ENCODE measurements at regions not wholly inside any gene's neighbourhood (a gene's known extent, or its start where the extent isn't known, plus 50 kb on each side); places are given as distances from the start of the nearest gene placed in this dataset.

GRCh38 chr21:14646893-14647292, 100.8 kb upstream of the SAMSN1 start:
- no peak overlapping the region for H3K4me3 ChIP-seq (ENCODE audit: low read depth, low read length, poor library complexity, severe bottlenecking)
- DNase-seq (ENCODE audit: low spot score), result no peak
- H3K27ac ChIP-seq (ENCODE audit: low read depth, low read length, poor library complexity, severe bottlenecking), result no peak overlapping the region
- BruUV-seq (replicated peaks), result no TSS peak
- no peaks in the 10 kb centered on the region for H3K9me2 ChIP-seq (ENCODE audit: insufficient read depth, low read length)
- CTCF ChIA-PET (ENCODE audit: unreplicated experiment), result no interaction called here
- intact Hi-C loops (cut with micrococcal nuclease; ENCODE audit: unreplicated experiment), result no loop called here
- H3K36me3 ChIP-seq (ENCODE audit: insufficient read depth, low read length), result no peaks in the 10 kb centered on the region
- no peaks in the 10 kb centered on the region for H3K79me2 ChIP-seq (ENCODE audit: insufficient read depth, low read depth, low read length)
- H2AFZ ChIP-seq (ENCODE audit: low read length), result no peak overlapping the region
- H4K20me1 ChIP-seq (ENCODE audit: insufficient read depth, low read length), result no peaks in the 10 kb centered on the region
- POLR2A ChIA-PET, result no interaction called here
- TF ChIP-seq EZH2phosphoT487 (IDR thresholded peaks at IDR 0.05; ENCODE audit: borderline replicate concordance, low read depth, low read length), result no peak
- TF ChIP-seq CTCF (conservative IDR thresholded peaks at IDR 0.05; ENCODE audit: low read length), result no peak
- H3K4me1 ChIP-seq (ENCODE audit: insufficient read depth, low read length, poor library complexity, severe bottlenecking), result no peaks in the 10 kb centered on the region
- no peaks in the 10 kb centered on the region for H3K9me3 ChIP-seq (ENCODE audit: low read length)
- H3K4me2 ChIP-seq (ENCODE audit: low read length), result no peak overlapping the region

- intact Hi-C loops (cut with micrococcal nuclease; ENCODE audit: unreplicated experiment), result no loop called here
- TF ChIP-seq CTCF (conservative IDR thresholded peaks at IDR 0.05; ENCODE audit: low read length), result no peak
- Histone ChIP-seq H4K20me1 (ENCODE audit: insufficient read depth, low read length) (no peaks in the 10 kb centered on the region), H3K9me2 (ENCODE audit: insufficient read depth, low read length) (no peaks in the 10 kb centered on the region), H3K9me3 (ENCODE audit: low read length) (no peaks in the 10 kb centered on the region), H2AFZ (ENCODE audit: low read length) (no peak overlapping the region), H3K27ac (ENCODE audit: low read depth, low read length, poor library complexity, severe bottlenecking) (no peak overlapping the region), H3K4me3 (ENCODE audit: low read depth, low read length, poor library complexity, severe bottlenecking) (no peak overlapping the region), H3K4me2 (ENCODE audit: low read length) (no peak overlapping the region), H3K79me2 (ENCODE audit: insufficient read depth, low read depth, low read length) (no peaks in the 10 kb centered on the region), H3K4me1 (ENCODE audit: insufficient read depth, low read length, poor library complexity, severe bottlenecking) (no peaks in the 10 kb centered on the region), H3K36me3 (ENCODE audit: insufficient read depth, low read length) (no peaks in the 10 kb centered on the region)
- CTCF ChIA-PET (ENCODE audit: unreplicated experiment), result no interaction called here
- POLR2A ChIA-PET, result interaction anchor here (0.8 to 1.2 kb wide), 2 partner anchors 28 to 44 kb away, joined by 3 read pairs; no protein-coding TSS in a partner anchor
- no TSS peak for BruUV-seq (replicated peaks)
- DNase-seq (ENCODE audit: low spot score), result no peak
Observed at GRCh38 chr21:14645702-14646101, 99.6 kb upstream of the SAMSN1 start.

- Histone ChIP-seq H3K79me2 (ENCODE audit: insufficient read depth, low read depth, low read length) (no peaks in the 10 kb centered on the region), H2AFZ (ENCODE audit: low read length) (no peak overlapping the region), H3K9me2 (ENCODE audit: insufficient read depth, low read length) (no peaks in the 10 kb centered on the region), H3K36me3 (ENCODE audit: insufficient read depth, low read length) (no peaks in the 10 kb centered on the region), H3K4me3 (ENCODE audit: low read depth, low read length, poor library complexity, severe bottlenecking) (no peak overlapping the region), H3K27ac (ENCODE audit: low read depth, low read length, poor library complexity, severe bottlenecking) (no peak overlapping the region), H4K20me1 (ENCODE audit: insufficient read depth, low read length) (no peaks in the 10 kb centered on the region; the same call in 1 of the 2 replicates), H3K9me3 (ENCODE audit: low read length) (no peaks in the 10 kb centered on the region), H3K4me1 (ENCODE audit: insufficient read depth, low read length, poor library complexity, severe bottlenecking) (no peaks in the 10 kb centered on the region), H3K4me2 (ENCODE audit: low read length) (no peak overlapping the region)
- BruUV-seq (replicated peaks), result no TSS peak
- intact Hi-C loops (cut with micrococcal nuclease; ENCODE audit: unreplicated experiment), result no loop called here
- TF ChIP-seq EZH2phosphoT487 (IDR thresholded peaks at IDR 0.05; ENCODE audit: borderline replicate concordance, low read depth, low read length) (no peak), CTCF (conservative IDR thresholded peaks at IDR 0.05; ENCODE audit: low read length) (no peak)
- CTCF ChIA-PET (ENCODE audit: unreplicated experiment), result no interaction called here
- DNase-seq (ENCODE audit: low spot score), result no peak
- POLR2A ChIA-PET, result no interaction called here
Observed at GRCh38 chr21:14632359-14632758, 86.2 kb upstream of the SAMSN1 start.
